GM12864 (cell line): ENCODE measurements at regions not wholly inside any gene's neighbourhood (a gene's known extent, or its start where the extent isn't known, plus 50 kb on each side); places are given as distances from the start of the nearest gene placed in this dataset.
"Not testable (repeated sequence)": the region's sequence is repeated elsewhere in the genome, so short reads cannot be mapped to it uniquely, and the experiment has no call there.

ENCODE experiments used
- DNase-seq: peaks from one replicate; pipeline ENCODE4 v3.0.0-alpha.2; 2011; ENCODE audit warnings: low read depth
- H3K4me3 ChIP-seq: 2 replicates; pipeline ENCODE4 v1.5.1; 2011; ENCODE audit warnings: mild to moderate bottlenecking, low read depth, low read length, control low read depth

GRCh38 chr2:87583803-87584202, 164.1 kb upstream of the PLGLB2 start:
- not testable (repeated sequence) for DNase-seq, H3K4me3 ChIP-seq

- not testable (repeated sequence) for DNase-seq
These were observed 163.5 kb upstream of the PLGLB2 start for GRCh38 chr2:87584268-87584906.

GRCh38 chr2:87587934-87588333, 160.0 kb upstream of the PLGLB2 start:
- not testable (repeated sequence) for DNase-seq, H3K4me3 ChIP-seq

More at GRCh38 chr2:87584268-87584906, 163.5 kb upstream of the PLGLB2 start:
- not testable (repeated sequence) for H3K4me3 ChIP-seq

GRCh38 chr2:87592974-87593373, 154.9 kb upstream of the PLGLB2 start:
- H3K4me3 ChIP-seq, DNase-seq: not testable (repeated sequence)

- not testable (repeated sequence) for DNase-seq, H3K4me3 ChIP-seq
These were observed 153.9 kb upstream of the PLGLB2 start for GRCh38 chr2:87593784-87594610.

GRCh38 chr2:87594611-87594992, 153.3 kb upstream of the PLGLB2 start:
- not testable (repeated sequence) for DNase-seq, H3K4me3 ChIP-seq

GRCh38 chr2:87595017-87595416, 152.9 kb upstream of the PLGLB2 start:
- DNase-seq, result not testable (repeated sequence)

GRCh38 chr2:87600961-87601360, 146.9 kb upstream of the PLGLB2 start:
- DNase-seq, result not testable (repeated sequence)

More at GRCh38 chr2:87595017-87595416, 152.9 kb upstream of the PLGLB2 start:
- not testable (repeated sequence) for H3K4me3 ChIP-seq

GRCh38 chr2:87602118-87602517, 145.8 kb upstream of the PLGLB2 start:
- H3K4me3 ChIP-seq, DNase-seq: not testable (repeated sequence)

More at GRCh38 chr2:87600961-87601360, 146.9 kb upstream of the PLGLB2 start:
- H3K4me3 ChIP-seq, result not testable (repeated sequence)

- not testable (repeated sequence) for H3K4me3 ChIP-seq, DNase-seq
These were observed 145.2 kb upstream of the PLGLB2 start for GRCh38 chr2:87602728-87603127.

GRCh38 chr2:87603418-87604278, 144.2 kb upstream of the PLGLB2 start:
- not testable (repeated sequence) for H3K4me3 ChIP-seq, DNase-seq

- not testable (repeated sequence) for DNase-seq, H3K4me3 ChIP-seq
These were observed 143.5 kb upstream of the PLGLB2 start for GRCh38 chr2:87604279-87604818.

- H3K4me3 ChIP-seq, DNase-seq: not testable (repeated sequence)
These were observed 142.9 kb upstream of the PLGLB2 start for GRCh38 chr2:87604980-87605379.

- not testable (repeated sequence) for DNase-seq, H3K4me3 ChIP-seq
These were observed 139.3 kb upstream of the PLGLB2 start for GRCh38 chr2:87608377-87609166.

GRCh38 chr2:87610974-87611373, 136.9 kb upstream of the PLGLB2 start:
- not testable (repeated sequence) for H3K4me3 ChIP-seq, DNase-seq

GRCh38 chr2:87611416-87611815, 136.5 kb upstream of the PLGLB2 start:
- not testable (repeated sequence) for DNase-seq, H3K4me3 ChIP-seq

GRCh38 chr2:87611956-87612355, 135.9 kb upstream of the PLGLB2 start:
- H3K4me3 ChIP-seq, result not testable (repeated sequence)

GRCh38 chr2:87614829-87615434, 133.0 kb upstream of the PLGLB2 start:
- H3K4me3 ChIP-seq, DNase-seq: not testable (repeated sequence)

More at GRCh38 chr2:87611956-87612355, 135.9 kb upstream of the PLGLB2 start:
- not testable (repeated sequence) for DNase-seq
